NCI-H510A (cell line): ENCODE measurements at regions not wholly inside any gene's neighbourhood (a gene's known extent, or its start where the extent isn't known, plus 50 kb on each side); places are given as distances from the start of the nearest gene placed in this dataset.
"Not testable (repeated sequence)": the region's sequence is repeated elsewhere in the genome, so short reads cannot be mapped to it uniquely, and the experiment has no call there.

Experiments used
- DNase-seq: peaks from one replicate; lab custom pipeline; 2025; lab: John Stamatoyannopoulos, UW

DNA sequence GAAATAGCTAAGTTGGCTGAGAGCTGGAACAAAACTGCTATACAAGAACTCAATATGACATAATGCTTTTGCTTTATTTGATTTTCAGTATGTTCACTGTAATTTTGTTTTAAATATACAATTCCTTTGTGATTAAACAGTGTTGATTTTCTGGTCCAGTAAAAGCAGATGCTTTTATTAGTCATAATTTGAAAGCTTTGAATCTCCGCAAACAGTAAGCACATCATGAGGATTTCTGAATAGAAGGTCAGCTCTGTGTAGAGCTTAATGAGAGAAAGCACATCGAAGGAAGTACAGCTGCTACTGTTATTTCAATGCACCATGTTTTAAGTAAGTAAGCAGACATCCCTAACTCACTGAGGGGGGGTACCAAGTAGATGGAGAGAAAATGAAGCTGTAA lies 701.3 kb upstream of the ACO1 start:
- no peak for DNase-seq

DNA sequence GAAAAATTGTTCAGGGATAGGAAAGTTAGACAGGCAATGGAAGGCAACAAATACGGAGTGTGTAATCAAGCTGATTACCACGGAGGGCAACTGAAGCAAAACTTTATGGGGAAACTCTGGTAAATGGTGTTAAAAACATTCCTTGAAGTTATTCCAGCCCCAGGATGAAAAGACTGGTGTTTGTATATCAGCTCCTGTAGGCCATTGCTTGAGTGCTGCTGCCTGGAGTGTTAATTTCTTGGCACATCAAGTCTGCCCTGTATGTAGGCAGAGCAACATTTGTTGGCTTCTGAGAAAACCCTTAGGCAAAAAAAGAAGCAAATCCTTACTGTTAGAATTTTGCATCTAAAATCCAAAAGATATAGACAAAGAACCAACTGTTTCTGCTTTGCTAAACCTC lies 686.5 kb upstream of the ACO1 start:
- no peak for DNase-seq

DNA sequence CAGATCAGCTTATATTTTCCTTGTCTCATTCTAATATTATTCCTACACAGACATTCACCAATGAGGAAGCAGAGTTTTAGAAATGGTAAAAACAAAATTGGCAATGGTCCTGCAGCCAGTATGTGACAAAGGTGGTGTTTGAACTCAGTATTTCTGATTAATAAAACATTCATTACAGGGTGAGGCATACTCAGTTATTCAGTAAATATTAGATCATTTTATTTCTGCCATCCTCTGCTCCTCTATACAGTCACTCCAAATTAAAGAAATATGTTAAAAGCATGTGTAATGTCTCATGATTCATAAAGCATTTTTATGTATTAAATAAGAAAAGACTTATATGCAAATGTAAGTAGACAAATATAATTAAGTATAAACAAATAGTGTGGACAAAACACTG lies 684.6 kb upstream of the ACO1 start:
- no peak for DNase-seq

DNA sequence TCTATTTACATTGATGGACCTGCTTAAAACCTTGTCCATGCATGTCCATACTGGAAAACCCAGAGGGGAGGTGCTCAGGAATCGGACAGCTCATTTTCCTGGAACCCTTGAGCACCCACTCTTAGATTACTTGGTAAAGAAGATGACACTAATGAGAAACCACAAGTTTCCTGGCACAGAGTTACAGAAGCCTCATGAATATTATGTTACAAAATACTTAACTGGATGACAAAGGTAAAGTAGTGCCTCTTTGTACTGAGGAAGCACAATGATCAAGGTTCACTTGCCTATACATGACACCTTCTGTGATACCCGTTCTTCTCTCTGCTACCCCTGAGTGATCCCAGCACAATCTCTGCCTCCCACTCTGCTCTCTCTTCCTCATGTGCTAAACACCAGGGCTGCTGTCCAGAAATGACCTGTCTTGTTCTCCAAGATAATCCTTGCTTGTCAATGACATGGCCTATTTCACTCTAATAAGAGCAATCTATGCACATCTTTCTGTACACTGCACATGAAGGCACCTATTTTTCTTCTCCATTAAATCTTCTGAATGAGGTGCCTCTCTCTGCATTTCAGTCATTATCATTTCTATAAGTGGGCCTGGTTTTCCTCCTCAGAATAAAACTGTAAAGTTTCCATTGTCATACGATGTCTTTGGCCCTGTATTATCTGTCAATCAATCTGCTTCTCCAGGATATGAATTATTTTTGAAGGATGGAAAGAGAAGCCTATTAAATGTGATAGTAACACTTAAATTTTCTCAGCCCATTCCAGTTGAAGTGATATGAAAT lies 684.0 kb upstream of the ACO1 start:
- DNase-seq = peak; percentile 16

DNA sequence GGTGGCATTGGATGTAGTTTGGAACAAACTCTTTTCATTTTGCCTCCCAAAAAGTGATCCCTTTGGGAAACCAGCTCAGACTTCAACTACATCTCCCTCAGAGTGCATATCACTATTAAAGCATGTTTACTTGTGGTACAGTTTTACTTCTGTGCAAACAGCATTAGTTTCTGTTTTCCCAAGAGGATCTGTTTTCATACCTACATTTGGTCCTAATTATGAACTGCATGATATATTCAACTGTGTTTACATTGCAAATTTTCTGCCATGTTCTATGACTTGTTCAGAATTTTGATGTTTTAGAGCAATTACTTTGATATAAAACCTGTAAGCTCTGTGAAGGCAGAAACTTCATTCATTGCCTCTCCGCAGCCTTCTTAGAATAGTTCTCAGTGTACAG lies 681.5 kb upstream of the ACO1 start:
- DNase-seq = no peak

DNA sequence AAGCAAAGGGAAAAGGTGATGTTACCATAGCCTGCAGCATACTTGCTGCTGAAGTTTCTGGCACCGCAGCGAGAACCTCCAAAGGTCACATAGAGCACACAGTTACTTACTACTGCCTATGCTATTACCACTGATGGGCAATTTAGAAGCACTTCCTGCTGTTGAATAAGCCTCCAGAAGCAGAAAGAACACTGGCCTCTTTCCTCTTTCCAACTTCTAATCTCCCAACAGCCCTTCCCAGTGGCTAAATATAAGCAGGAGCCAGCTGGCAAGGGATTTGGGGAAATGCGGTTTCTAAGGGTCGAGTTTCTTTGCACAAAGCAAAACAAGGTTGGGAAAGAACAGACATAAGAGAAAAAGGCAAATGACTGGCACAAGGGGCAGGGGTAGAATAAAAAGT lies 669.2 kb upstream of the ACO1 start:
- DNase-seq = no peak

DNA sequence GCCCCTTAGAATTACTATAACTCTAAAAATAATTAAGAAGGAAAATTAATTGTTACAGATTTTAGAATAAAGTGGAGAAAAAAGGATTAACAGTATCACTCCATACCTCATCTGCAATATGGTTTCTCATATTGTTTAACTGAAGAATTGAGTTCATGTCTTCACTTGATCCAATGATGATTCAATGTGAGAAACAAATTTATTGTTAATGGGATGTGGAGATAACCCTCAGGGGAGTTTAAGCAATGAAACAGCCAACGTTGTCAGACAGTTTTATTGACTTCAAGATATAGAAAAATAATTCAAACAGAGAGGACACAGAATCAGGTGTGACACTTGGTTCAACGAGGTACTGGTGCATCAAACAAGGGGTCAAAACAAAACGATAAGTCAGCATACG lies 665.2 kb upstream of the ACO1 start:
- DNase-seq = no peak

DNA sequence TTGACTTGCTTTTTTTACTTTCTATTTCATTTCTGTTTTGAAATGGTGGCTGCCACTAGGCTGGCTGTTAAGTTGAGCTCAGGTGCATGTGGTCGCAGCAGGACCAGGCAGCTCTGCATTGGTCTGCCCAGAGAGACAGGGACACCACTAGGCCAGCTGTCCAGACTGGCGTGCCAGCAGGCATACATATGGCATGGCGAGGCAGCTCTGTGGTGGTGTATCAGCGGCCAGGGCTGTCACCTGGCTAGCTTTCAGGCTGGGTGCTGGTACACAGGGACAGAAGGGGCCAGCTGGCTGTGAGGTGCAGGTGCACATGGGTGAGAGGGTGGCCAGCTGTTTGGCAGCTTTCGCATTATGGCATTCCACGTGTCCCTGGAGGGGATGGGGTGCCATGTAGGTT lies 654.0 kb upstream of the ACO1 start:
- DNase-seq = no peak

DNA sequence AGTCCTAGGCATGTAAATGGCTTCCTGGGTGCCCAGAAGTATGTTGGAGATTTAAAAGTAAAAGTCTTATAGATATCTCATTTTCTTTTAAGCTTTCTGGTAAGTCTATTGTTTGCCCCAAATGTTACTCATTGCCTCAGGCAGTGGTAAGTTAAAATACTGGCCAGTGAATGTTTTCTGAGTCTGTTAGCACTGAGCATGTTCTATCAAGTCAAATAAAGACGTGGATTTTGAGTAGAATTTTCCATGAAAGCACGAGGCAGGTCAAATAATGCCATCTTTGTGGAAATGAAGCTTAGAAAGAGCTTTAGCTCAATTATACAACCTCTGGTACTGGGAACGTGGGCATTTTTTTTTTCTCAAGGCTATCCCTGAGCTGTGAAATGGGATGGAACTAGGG lies 651.3 kb upstream of the ACO1 start:
- DNase-seq = no peak

DNA sequence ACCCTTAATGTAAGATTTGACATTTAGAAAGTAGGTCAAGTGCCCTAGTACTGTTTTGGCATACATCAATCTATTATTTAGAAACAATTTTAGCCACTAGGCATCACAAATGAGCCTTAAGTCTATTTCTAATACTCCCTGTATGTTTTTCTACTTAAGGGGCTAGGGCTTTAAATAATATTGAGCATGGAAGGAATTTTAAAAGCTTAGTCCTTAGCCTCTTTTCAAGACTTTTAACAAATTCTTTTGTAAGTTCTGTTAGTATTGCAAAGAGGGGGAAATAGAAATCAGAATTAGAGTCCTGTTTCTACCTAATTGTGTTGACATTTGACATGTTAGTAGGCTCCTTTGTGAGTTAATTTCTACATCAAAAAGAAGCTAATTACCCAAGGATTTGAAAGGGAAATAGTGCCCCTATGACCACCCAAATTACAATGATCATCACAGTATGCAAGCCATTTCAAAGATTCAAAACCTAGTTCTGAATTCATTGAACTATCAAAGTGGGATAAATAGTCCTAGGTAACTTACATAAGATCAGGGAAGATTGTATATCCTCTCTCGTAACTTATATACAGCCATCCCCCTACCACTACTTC lies 647.8 kb upstream of the ACO1 start:
- DNase-seq = no peak

DNA sequence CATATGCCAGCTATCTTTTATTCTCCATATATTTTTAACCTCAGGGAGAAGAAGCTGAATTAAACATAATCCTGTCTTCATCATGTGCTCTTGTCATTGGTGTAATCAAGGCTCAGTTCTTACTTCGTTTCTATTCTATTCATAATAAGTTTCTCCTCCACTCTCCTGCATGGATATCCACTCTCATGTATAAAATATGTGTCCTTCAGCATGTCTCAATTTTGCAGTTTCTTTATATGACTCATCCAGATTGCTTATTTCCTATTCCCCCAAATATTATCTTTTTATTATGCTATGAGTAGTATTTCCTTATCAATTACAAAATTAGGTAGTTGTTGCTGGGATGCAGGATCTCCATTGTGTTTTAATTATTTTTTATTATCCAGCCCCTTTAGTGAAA lies 643.7 kb upstream of the ACO1 start:
- no peak for DNase-seq

DNA sequence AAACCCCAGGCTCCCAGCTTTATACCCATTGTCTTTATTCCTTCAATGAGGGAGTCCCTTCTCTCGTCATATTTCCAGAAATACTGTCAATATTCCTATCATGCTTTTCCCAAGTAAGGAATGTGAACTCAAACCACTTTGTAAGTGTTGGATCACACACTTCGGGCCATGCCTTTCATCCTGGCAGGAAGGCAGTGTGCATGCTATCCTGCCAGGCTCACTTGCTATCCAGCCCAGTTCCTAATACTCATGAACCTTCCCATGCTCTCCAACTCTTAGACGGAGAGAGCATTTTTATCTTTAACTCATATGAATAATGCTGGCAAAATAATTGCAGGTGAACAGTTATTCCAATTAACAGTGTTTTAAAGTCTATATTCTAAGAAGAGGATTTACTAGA lies 639.9 kb upstream of the ACO1 start:
- DNase-seq = no peak

DNA sequence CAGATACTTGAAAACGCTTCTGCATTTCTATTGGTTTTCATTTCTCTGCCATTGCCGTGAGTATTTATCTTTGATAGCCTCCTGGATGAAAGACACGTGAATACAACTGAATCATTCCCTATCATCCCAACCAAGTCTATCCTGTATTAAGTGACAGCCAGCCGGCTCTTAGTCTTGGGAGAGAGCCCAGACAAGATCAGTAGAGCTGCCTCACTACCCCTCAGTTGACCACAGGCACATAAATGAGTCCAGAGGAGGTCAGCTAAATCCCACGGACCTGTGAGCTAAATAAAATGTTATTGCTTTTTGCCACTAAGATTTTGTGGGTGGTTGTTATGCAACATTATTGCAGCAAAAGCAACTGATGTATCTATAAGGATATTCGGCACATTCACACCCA lies 639.0 kb upstream of the ACO1 start:
- DNase-seq = no peak

DNA sequence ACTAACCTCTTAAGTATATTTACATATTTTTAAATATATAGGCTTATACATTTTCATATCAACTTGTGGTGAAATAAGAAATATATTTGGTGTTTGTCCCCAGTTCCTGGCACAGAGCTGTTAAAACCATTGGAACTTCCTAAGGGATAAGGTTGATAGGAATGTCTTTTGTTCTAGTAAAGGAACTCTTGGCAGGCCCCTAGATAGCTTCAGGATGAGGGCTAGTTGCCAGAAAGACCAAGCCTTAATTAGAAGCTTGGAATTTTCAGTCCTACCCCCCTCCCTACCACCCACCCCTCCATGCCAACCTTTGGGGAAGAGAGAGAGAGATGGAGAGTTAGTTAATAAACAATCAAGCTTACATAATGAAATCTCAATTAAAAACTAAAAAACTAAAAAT lies 638.6 kb upstream of the ACO1 start:
- no peak for DNase-seq

DNA sequence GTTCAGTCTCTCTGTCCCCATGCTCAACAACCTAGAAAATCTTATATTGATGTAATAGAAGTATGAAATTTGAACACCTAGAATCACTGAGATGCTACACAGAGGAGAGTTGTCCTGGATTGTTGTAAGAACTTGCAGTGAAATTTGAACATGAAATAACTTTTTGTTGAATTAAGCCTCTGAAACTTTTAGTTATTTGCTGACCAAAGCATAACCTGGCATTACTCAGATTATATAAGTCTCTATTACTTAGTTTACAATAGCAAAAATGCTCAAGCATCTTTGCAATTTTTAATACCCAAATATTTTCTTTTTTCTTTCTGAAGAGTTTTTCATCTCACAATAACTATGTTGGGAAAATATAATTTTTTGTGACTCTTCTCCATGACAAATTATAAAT lies 630.7 kb upstream of the ACO1 start:
- DNase-seq = no peak

DNA sequence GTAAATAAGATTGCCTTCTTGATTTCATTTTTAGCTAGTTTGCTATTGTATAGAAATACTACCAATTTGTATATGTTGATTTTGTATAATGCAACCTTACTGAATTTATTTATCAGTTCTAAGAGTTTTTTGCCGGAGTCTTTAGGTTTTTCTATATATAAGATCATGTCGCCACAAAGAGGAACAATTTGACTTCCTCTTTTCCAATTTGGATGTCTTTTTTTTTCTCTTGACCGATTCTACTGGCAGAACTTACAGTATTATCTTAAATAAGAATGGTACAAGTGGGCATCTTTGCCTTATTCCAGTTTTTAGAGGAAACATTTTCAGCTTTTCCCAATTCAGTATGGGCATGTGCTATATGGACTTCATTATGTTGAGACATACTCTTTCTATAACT lies 624.7 kb upstream of the ACO1 start:
- no peak for DNase-seq

DNA sequence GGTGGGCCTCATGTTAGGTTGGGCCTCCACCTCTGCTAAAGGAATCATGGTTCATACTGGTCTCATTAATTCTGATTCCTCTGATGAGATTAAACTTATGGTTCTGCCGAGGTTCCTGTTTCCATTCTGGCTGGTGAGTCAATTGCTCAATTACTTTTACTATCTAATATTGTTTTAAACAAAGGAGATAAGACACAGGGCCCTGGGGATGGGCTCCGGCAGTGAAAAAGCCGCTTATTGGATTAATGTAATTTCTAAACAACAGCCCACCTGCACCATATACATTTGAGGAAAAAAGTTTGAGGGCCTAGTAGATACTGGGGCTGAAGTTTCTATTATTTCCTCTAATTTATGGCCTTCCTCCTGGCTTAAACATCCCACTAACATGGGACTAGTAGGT lies 610.4 kb upstream of the ACO1 start:
- DNase-seq = not testable (repeated sequence)

DNA sequence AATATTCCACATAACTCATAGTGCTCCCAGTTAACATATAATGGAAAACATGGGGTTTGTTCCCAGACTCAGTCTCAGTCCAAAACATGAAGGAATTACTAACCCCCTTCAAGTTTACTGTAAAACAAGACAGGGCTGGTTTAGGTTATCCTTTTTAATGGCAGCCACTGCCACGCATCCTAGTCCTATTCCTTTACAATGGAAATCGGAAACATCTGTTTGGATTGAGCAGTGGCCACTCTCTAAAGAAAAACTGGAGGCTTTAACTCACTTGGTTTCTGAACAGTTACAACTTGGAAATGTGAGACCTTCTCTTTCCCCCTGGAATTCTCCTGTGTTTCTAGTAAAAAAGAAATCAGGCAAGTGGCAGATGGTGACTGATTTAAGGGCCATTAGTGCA lies 609.9 kb upstream of the ACO1 start:
- DNase-seq = no peak

DNA sequence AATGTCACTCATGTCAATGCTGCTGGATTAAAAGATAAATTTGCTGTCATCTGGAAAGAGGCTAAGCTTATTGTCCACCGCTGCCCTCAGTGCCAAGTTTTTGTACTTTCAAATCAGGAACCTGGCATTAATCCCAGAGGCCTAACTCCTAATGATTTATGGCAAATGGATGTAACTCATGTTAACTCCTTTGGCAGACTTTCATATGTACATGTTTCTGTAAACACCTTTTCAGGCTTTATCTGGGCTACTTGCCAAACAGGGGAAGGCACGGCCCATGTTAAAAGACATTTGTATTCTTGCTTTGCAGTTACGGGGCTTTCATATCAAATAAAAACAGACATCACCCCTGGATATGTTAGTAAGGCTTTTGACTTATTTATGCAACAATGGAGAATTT lies 608.0 kb upstream of the ACO1 start:
- DNase-seq = no peak

DNA sequence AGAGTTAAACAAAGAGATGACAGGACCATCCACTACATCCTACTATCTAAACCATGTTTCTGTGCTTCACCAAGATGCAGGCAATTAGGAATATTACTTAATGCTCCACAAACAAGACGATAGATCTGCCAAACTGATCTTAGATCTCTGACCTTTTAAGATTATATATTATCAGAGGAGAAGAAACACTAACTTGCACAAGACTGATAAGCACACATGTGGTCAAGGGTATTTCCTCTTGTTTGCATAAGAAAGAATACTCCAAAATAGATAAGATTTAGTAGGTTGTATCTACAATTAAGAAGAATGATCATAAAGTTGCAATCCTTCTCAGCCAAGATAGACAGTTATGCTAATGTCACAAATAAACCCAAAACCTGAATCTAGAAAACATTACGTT lies 601.0 kb upstream of the ACO1 start:
- no peak for DNase-seq

DNA sequence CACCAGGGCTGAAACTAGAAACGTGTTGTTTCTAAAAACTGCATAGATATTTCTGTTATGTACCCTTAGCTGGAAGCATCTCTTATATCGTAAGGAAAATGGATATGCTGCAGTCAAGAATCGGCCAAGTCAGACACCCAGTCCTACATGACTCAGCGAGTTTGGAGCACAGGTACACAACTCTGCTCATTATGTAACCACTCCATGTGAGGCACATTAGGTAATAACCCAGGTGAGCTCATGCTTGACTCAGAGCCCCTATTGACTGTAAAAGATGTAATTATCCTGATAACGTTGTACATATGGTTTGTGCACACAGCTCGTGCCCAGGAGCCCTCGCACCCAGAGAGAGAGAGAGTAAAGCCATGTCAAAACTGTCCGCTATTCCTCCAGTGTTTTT lies 593.7 kb upstream of the ACO1 start:
- no peak for DNase-seq

DNA sequence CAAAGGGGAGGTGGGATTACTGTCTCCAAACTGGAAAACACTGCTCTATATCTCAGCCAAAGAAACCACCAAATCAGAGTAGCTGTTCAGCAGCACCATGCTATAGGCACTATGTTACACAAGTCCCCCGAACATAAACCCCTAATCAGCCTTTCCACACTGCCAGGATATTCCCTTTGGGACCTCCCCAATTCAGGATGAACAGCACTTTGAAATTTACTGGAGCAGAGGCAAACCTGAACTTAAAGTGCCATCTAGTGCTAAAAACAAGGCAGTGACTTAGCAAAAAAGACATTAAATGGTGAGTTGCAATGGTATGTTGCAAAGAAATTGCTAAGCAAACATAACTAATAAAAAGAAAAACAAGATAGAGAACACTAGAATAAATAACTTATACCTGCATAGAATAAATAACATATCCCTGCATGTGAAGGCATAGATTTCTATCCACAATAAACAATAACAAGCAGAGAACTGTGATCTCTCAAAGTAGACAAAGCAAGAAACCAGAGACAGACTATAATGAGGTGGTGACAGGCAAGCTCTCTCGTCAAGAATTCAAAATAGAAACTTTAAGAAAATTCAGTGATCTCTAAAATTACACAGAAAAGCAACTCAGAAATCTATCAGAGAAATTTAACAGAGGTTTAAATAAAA lies 584.4 kb upstream of the ACO1 start:
- no peak for DNase-seq

DNA sequence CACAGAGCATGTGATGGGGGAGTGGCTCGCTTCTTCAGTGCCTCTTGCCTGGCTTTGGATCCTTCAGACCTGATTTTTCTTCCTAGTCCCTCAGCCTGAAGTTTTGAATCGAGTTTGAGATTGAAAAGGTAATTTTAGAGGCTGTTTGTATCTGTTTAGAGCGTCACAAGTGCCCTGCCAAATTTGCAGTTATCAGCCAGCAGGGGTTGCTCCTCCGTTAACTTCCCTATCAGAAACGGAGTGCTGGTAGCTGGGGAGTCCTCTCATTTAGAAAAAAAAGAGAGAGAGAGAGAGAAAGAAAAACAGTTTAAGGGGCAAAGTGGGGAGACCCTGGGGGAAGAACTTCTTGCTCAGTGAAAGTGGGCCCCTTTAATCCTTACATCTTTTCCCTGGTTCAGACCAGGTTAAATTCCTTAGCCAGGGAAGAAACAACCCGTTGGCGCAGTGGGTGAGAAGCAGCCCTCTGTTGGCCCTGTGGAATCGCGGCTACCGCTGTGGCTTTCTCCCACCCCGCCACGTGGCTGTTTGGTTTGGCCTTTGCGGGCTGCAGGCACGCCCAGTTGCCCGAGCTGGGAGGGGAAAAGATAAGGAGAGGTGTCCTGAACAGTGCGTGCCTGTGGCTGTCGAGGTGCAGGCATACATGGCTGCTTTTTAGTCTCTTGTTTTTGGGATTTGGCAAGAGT lies 576.7 kb upstream of the ACO1 start:
- DNase-seq = no peak
